Skeletal muscle cell (primary cell): ENCODE measurements at regions not wholly inside any gene's neighbourhood (a gene's known extent, or its start where the extent isn't known, plus 50 kb on each side); places are given as distances from the start of the nearest gene placed in this dataset.

Source experiments
- DNase-seq: peaks from one replicate; pipeline ENCODE4 v3.0.0-alpha.2; 2010; ENCODE audit warnings: low read depth
- H3K4me3 ChIP-seq: 2 replicates; pipeline ENCODE4 v1.5.1; 2011; ENCODE audit warnings: low read depth, mild to moderate bottlenecking, control low read depth, low read length, moderate library complexity

DNA sequence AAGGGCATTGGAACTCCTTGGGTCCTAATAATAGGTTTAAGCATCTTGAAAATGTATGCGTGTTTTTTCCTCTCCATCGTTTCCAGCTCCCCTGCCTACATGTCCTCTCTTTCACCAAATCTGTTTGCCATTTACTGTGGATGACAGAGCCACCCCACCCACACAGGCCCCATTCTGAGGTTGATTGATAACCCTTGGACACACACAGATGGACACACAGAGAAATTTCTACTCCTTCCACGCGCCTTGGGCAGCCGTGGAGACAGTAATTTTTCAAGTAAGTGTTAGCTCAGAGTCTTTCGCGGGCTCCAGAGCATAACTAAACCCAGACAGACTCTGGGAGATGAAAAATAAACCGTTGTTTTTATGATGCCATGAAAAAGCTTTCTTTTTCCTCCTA lies 103.3 kb upstream of the NLRP1 start:
- no peak overlapping the region for H3K4me3 ChIP-seq

DNA sequence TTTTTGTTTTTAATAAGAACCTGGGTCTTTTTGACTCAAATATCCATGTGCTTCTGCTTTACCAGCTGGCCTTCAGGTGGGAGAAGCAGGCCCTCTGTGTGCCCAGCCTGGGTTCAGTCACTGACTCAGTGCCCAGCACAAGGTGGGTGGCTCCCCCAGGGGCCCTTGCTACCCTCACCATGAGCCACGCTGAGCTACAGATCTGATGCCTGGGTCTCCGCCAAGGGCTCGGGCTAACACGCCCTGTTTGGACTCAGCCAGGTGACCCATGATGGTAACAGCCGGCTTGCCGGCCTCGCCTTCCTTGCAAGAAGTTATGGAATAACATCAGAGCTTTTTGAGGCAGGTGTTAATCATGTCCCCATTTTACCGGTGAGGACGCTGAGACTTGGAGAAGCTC lies 109.5 kb upstream of the NLRP1 start:
- DNase-seq: no peak
- H3K4me3 ChIP-seq: no peak overlapping the region

More for the DNA sequence above, 103.3 kb upstream of the NLRP1 start:
- DNase-seq: no peak

DNA sequence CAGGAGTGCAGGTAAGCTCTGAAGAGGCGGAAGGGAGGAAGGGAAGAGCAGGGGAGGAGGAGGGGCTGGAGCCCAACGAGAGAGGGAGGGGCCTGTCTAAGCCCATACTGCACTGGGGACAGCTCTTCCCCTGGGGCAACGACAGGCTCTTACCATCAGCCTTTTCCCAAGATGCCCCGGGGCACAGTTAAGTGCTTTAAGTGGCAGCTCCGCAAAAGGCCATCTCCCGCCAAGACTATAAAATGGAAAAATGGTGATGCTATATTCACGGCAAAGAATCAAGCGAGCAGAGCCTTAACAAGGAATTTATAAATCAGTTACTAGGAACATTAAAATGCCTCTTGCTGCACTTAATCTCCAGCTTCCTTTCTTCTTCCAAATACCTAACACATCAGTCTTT lies 110.2 kb upstream of the NLRP1 start:
- DNase-seq: no peak
- H3K4me3 ChIP-seq: no peak overlapping the region

GRCh38 chr17:5695480-5695879 lies 111.2 kb upstream of the NLRP1 start:
- no peak for DNase-seq
- no peak overlapping the region for H3K4me3 ChIP-seq

GRCh38 chr17:5698959-5699358 lies 114.7 kb upstream of the NLRP1 start:
- no peak for DNase-seq
- H3K4me3 ChIP-seq: no peak overlapping the region

DNA sequence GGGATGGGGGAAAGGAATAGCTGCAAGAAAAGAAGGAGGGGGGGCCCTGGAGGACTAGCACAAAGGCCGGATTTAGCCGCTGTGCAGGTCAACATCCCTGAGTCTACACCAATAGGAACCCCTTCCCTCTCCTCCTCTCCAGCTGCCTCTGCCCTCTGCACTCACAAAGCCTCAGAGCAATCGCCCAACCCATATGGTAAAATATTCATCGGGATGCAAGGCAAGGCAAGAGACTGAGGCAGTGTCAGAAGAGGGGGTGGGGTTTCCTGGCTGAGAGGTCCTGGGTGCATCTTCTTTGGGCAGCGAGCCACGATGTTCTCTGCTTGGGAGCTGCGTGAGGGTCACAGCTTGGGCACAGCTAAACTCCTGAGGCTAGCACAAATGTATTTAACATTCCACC lies 115.5 kb upstream of the NLRP1 start:
- no peak overlapping the region for H3K4me3 ChIP-seq
- no peak for DNase-seq

GRCh38 chr17:5700745-5701144 lies 116.4 kb upstream of the NLRP1 start:
- no peak for DNase-seq
- H3K4me3 ChIP-seq: no peak overlapping the region

- DNase-seq: no peak
- no peak overlapping the region for H3K4me3 ChIP-seq
Observed at GRCh38 chr17:5701381-5701780, 117.1 kb upstream of the NLRP1 start.

- DNase-seq: no peak
- no peak overlapping the region for H3K4me3 ChIP-seq
Observed at GRCh38 chr17:5702951-5703510, 118.7 kb upstream of the NLRP1 start.

DNA sequence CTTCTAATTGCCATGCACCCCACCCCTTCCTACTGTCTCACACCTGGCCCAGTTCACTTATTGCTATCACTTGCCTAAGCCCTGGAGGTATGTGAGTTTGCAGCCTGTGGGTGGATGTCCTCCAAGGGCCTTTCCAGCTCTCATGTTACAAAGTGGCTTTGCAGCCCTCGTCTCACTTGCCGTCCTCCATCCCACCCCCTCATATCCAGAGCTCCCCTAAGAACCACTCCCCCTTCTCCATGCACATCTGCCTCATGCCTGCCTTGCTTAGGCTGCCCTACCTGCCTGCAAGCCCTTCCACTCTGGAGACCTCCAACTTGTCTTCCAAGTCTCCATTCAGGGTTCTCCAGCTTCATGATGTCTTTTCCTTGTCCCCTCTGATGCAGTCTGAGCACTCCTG lies 119.4 kb upstream of the NLRP1 start:
- DNase-seq: no peak
- no peak overlapping the region for H3K4me3 ChIP-seq

- no peak overlapping the region for H3K4me3 ChIP-seq
- DNase-seq: no peak
Observed at GRCh38 chr17:5705081-5705875, 121.0 kb upstream of the NLRP1 start.

DNA sequence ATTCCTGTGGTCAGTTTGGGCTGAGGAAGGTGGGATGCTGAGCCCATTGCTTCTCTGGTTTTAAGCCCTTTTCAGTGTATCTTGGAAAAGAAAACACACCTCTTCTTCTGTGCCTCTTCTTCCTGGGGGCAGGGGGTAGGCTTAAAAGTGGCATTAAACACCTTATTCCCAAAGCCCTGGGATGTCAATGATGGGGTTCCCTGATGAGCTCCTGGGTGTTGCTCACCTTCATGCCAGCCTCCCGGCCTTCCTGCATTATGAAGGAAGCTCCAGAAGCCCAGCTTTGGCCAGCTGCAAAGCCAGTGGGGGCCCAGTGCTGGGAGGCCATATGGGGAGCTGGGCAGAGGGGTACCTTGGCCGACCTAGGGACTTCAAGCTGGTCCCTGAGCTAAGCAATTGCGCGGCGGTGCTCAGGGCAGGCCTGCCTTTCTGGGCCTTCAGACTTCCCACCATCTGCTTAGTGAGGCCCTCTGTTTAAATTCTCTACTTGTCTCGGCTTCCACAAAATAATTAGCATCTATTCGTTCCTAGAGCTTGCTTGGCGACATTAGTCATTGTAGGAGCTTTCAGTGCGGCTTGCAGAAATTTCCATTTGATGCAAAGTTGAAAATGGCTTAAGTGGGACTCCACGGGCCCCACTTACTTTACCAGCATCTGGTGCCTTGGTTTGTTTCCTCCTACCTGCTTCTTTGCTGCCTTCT lies 121.7 kb upstream of the NLRP1 start:
- H3K4me3 ChIP-seq: no peak overlapping the region
- DNase-seq: no peak

- no peak overlapping the region for H3K4me3 ChIP-seq
- peak; percentile 12 for DNase-seq
Observed at GRCh38 chr17:5706577-5707210, 122.4 kb upstream of the NLRP1 start.

- DNase-seq: no peak
- H3K4me3 ChIP-seq: no peak overlapping the region
Observed at GRCh38 chr17:5707482-5707881, 123.2 kb upstream of the NLRP1 start.

DNA sequence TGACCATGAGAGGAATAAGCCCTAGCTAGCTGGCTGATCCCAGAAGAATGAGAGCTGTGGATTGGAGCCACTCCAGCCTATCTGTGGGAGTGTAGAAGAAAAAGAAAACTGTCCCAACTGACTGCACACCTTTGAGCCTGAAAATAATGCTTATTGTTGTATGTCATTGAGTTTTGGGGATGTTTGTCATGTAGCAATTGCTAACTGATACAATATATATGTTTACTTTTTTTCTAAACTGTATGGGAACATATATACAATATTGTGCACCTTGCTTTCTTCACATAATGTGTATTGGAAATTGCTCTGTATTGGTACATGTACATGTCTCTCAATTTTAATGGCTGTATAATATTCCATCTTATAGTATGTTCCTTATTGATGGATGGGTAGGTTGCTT lies 124.0 kb upstream of the NLRP1 start:
- no peak for DNase-seq
- no peak overlapping the region for H3K4me3 ChIP-seq

GRCh38 chr17:5711344-5711743 lies 127.0 kb upstream of the NLRP1 start:
- H3K4me3 ChIP-seq: no peak overlapping the region
- no peak for DNase-seq

DNA sequence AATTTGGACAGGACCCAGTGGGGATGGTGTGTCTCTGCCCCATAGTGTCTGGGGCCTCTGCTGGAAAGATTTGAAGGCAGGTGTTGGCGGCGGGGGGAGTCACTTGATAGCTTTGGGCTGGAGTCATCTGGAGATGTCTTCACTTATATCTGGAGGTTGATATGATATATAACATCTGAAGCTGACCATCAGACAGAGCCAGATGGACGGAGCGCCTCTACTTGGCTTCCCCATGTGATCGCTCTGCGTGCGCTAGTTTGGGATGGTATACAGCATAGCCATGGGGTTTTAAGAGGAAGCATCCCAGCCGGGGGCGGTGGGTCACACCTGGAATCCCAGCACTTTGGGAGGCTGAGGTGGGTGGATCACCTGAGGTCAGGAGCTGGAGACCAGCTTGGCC lies 130.7 kb upstream of the NLRP1 start:
- DNase-seq: no peak
- H3K4me3 ChIP-seq: no peak overlapping the region

- no peak overlapping the region for H3K4me3 ChIP-seq
- DNase-seq: no peak
Observed at GRCh38 chr17:5715478-5715877, 131.2 kb upstream of the NLRP1 start.

DNA sequence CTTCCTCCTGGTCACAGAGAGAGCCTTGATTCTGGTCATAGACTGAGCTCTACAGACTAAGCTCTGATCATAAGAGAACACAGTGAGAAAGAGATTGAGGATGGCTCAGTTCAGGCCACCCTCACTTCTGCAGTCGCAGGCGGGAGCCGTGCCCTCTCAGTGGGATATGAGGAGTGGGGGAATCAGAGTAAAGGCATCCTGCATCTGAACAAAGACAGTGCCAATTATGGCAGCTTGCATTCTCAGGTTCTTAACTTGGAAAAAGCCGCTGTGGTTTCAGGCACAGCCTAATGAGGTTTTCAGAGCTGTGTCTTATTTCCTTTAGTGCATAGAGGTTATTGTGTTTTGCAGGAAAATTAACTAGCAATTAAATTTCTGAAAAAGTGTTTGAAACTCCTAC lies 134.4 kb upstream of the NLRP1 start:
- DNase-seq: no peak

DNA sequence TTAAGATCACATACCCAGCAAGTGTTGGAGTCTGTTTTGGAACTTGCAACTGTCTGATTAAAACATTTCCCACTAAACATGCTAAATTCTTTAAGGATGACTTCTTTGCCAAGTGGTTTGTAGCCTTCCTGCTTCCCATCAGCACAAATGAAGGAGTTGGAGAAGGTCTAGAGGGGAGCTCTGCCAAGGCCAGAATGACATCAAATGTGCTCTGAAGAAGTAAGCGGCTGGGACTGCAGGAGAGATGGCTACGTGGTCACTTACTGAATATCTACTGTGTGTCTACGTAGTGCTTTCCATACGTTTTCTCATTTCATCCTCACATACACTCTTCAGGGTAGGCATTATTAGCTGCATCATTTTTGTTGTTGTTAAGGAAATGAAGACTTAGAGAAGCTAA lies 135.7 kb upstream of the NLRP1 start:
- H3K4me3 ChIP-seq: no peak overlapping the region
- DNase-seq: no peak

More for the DNA sequence above, 134.4 kb upstream of the NLRP1 start:
- H3K4me3 ChIP-seq: no peak overlapping the region
